K562 (cell line): ENCODE measurements at regions not wholly inside any gene's neighbourhood (a gene's known extent, or its start where the extent isn't known, plus 50 kb on each side); places are given as distances from the start of the nearest gene placed in this dataset.

Experiments used
- GABPA ChIP-seq: fragments of 200-800 bp; sonication (Bioruptor generic); conservative IDR thresholded peaks from 2 replicates; pipeline ENCODE4 v1.6.1; 2016; ENCODE audit warnings: low read depth, missing genetic modification characterization, missing compliant biosample characterization
- HNRNPL ChIP-seq: fragments of 200-400 bp; formaldehyde crosslinking; IDR thresholded peaks from 2 replicates; pipeline ENCODE4 v1.6.1; 2017; ENCODE audit warnings: low read depth, mild to moderate bottlenecking, low read length
- ZFP1 ChIP-seq: fragments of 450-650 bp; formaldehyde crosslinking; IDR thresholded peaks from 2 replicates; pipeline ENCODE4 v1.4.0; 2020; ENCODE audit warnings: mild to moderate bottlenecking, mixed read lengths

GRCh38 chr7:142405122-142405765 is 147.4 kb upstream of the PRSS58 start:
- TF ChIP-seq ZFP1 (no peak), HNRNPL (no peak), GABPA (tag) (no peak)
